Activated CD4-positive, CD25-positive, alpha-beta regulatory T cell treated with anti-CD3 and anti-CD28 coated beads, Interleukin-2, amount 50 U/mL, for 24 hours (primary cell): ENCODE measurements at regions not wholly inside any gene's neighbourhood (a gene's known extent, or its start where the extent isn't known, plus 50 kb on each side); places are given as distances from the start of the nearest gene placed in this dataset.
"Not testable (repeated sequence)": the region's sequence is repeated elsewhere in the genome, so short reads cannot be mapped to it uniquely, and the experiment has no call there.

ENCODE experiments used
- ATAC-seq, 2 donors: fragments of 150-1000 bp; cut with Tn5 transposase; one replicate each; pipeline ENCODE4 v1.10.0; 2021; ENCODE audit warnings: mild to moderate bottlenecking in 1 of 2, moderate library complexity in 1 of 2

- ATAC-seq, result no peak
Measured at GRCh38 chr12:111150360-111150759, 218.5 kb downstream of the PHETA1 start.

- no peak for ATAC-seq
Measured at GRCh38 chr12:111149299-111149698, 219.6 kb downstream of the PHETA1 start.

- no peak for ATAC-seq
Measured at GRCh38 chr12:111148005-111148404, 220.9 kb downstream of the PHETA1 start.

DNA sequence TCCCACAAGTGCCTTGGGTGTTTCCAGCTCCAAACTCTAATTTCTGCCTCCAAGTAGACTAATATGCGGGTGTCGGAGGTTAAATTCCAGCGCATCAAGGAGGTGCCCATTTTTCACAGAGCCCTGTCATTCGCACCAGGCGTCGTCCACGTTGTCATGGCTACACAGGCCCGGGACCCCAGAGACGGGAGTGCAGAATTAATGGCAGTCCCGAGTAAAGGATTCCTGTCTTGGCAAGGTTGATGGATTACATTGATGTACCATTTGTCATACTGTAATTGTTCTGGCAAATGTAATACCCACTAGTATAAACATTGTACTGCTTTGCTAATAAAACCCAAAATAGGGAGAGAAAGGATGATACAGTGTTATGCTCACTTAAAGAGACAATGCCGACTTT, 222.9 kb upstream of the MYL2 start:
- ATAC-seq, result no peak

- ATAC-seq, result no peak
Measured at GRCh38 chr12:111141205-111141604, 220.8 kb upstream of the MYL2 start.

DNA sequence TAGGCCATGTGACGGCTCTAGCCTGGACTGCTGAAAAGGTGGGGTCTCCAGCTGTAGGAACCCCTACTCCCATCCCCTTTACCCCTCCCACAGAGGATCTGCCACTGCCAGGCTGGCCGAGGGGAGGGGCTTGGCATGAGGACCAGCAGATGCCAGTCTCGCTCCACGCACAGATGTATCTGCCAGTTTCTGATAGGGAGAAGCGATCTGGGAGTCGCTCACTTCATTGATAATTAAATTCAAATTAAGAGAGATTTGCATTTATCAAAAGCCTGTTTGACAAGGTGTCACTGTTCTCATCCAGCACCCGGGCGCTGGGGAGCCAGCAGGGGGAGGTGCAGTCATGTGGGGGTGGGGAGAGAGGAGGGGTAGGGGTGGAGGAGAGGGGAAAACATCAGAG, 217.6 kb upstream of the MYL2 start:
- ATAC-seq, result no peak

DNA sequence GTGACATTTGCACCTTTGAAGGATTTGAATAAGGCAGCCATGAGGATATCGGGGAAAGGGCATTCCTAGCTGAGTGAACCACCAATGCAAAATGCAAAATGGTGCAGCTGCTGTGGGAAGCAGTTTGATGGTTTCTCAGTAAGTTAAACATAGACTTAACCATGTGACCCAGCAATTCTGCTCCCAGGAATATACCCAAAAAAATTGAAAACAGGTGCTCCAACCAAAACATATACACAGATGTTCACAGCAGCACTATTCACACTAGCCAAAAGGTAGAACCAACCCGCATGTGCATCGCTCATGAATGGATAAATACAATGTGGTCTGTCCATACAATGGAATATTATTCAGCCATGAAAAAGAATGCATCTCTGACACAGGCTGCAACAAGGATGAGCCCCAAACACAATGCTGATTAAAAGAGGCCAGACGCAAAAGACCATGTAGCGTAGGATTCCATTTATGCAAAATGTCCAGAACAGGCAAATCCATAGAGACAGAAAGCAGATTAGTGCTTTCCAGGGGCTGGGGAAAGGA, 215.0 kb upstream of the MYL2 start:
- ATAC-seq, result no peak

GRCh38 chr12:111130336-111130735, 210.0 kb upstream of the MYL2 start:
- ATAC-seq, result no peak

DNA sequence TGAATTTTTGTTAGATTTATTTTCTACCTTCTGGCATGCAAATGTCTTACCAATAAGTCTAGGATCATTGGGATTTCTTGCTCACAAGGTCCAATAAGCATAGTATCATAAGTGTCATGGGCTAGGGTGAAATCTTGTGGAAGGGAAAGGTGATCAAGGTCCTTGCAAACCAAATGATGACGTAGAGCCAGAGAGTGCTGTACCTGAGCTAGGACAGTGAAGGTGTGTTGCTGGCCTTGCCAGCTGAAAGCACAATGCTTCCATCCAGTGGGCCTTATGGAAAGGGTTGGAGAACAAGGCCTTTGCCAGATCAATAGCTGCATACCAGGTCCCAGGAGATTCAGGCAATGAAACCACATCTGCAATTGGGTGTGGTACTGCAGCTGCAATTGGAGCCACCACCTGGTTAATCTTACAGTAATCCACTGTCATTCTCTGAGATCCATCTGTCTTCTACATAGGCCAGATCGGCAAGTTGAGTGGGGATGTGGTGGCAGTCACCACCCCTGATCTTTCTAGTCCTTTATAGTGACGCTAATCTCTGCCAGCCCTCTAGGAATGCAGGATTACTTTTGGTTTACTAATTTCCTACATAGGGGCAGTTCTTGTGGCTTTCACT, 208.9 kb upstream of the MYL2 start:
- no peak for ATAC-seq

- no peak for ATAC-seq
Measured at GRCh38 chr12:111126331-111126730, 206.0 kb upstream of the MYL2 start.

GRCh38 chr12:111124183-111124582, 203.8 kb upstream of the MYL2 start:
- ATAC-seq, result no peak

DNA sequence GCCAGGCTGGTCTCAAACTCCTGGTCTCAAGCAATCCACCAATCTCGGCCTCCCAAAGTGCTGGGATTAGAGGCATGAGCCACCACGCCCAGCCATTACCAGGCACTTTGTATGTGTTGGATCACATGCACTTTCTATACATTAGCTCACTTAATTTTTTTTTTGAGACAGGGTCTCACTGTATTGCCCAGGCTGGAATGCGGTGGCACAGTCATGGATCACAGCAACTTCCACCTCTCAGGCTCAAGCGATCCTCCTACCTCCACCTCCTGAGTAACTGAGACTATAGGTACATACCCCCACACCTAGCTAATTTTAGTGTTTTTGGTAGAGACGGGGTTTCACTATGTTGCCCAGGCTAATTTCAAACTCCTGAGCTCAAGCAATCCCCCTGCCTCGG, 203.0 kb upstream of the MYL2 start:
- ATAC-seq, result no peak

GRCh38 chr12:111122458-111122878, 202.1 kb upstream of the MYL2 start:
- no peak for ATAC-seq

GRCh38 chr12:111121840-111122239, 201.5 kb upstream of the MYL2 start:
- ATAC-seq, result no peak

- ATAC-seq, result no peak
Measured at GRCh38 chr12:111120578-111120977, 200.2 kb upstream of the MYL2 start.

- no peak for ATAC-seq
Measured at GRCh38 chr12:111117017-111117416, 196.6 kb upstream of the MYL2 start.

DNA sequence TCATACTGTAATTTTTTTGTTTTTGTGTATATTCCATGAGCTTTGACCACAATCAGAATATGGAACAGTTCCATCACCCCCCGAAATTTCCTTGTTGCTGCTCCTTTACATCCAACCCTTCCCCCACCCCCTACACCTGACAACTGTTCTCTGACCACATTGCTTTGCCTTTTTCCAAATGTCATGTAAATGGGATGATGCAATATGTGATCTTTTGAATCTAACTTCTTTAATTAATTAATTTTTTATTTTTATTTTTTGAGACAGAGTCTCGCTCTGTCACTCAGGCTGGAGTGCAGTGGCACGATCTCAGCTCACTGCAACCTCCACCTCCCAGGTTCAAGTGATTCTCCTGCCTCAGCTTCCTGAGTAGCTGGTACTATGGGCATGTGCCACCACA, 192.9 kb upstream of the MYL2 start:
- ATAC-seq, result not testable (repeated sequence)

DNA sequence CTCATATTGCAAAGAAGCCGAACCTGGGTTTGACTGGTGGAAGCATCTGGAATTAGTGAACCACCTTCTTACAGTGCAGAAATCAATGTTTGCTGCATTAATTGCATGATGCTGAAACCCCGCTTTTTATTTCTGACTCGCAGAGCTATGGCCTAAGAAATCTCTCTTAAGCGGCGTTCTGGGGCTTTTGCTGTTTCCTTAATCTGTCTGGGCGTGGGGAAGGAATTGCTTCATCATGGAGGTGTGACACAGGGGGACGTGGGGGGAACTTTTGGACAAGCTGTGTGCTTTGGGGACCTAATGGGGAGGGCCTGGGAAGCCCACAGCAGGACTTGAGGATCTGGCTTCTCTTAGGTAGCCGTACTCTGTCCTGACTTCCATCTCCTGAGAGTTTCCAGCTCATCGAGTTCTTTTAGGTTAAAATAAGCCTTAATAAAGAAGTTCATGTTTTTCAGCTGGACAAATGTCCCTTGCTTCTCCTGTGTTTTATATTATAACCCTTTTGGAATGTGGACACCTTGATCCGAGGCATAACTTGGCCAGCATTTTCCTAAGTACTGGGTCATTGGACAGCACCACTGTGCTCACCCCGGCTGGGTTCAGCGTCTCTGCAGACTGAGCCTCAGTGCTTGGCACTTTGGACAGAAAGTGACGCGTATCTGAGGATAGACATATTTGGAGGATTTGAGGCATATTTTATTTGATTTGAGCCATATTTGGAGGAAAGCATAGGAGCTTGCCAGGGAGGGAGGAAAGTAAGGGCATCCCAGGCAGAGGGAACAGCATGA, 192.1 kb upstream of the MYL2 start:
- no peak for ATAC-seq

GRCh38 chr12:111111681-111112080, 191.3 kb upstream of the MYL2 start:
- no peak for ATAC-seq

DNA sequence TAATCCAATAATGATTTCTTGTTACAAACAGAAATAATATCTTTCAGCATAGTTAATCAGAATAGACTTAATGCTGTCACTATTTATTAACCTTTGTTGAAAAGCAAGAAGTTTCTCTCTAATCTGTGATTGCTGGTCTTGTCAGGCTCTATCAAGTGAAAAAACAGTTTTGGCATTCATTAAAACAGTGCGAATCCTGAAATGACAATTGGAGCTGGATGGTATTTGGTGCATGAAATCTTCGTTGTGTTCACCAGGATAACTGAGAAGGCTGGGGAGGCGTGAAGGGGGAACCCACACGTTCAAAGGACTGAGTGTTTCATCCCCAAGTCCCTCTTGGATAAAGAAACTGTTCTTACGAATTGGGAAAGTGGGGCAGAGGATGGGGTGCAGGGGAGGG, 190.2 kb upstream of the MYL2 start:
- ATAC-seq, result no peak

GRCh38 chr12:111108726-111109125, 188.3 kb upstream of the MYL2 start:
- no peak for ATAC-seq

DNA sequence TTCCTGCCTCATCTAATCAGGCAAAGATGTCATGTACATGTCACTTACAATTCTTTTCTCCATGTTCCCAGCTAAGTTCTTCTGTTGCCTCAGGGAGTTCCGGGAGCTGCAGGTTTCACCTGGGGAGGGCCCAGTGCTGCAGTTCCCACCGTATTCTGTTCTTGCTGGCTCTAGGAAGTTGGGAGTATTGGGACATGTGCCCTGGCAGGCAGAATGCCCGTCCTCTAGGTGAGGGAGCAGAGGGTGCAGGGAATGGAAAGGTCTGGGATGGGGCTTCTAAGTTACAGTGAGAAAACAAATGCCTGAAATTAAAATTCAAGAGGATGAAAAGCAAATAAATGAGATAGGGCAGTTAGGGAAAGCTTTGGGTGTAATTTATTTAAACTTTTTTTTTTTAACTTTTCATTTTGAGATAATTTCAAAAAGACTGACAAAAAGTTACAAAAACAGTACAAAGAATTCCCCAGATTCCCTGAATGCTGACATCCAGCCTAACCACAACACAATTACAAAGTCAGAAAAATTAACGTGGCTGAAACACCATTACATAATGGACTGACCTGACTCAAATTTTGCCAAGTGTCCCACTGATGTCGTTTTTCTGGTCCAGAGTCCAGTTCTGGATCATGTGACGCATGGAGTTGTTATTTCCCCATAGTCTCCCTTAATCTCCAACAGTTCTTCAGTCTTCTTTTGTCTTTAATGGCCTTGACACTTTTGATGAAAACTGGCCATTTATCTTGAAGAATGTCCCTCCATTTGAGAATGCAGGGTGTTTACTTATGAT, 187.2 kb upstream of the MYL2 start:
- ATAC-seq, result no peak

- no peak for ATAC-seq
Measured at GRCh38 chr12:111105294-111105693, 184.9 kb upstream of the MYL2 start.

GRCh38 chr12:111103583-111103982, 183.2 kb upstream of the MYL2 start:
- ATAC-seq, result no peak
